HEK293T (cell line): ENCODE measurements at regions not wholly inside any gene's neighbourhood (a gene's known extent, or its start where the extent isn't known, plus 50 kb on each side); places are given as distances from the start of the nearest gene placed in this dataset.
A peak's percentile ranks its signal among the peaks of the same experiment; 100 is the strongest.

Experiments
- CTCF ChIA-PET: fragments of 350-600 bp; formaldehyde crosslinking; extraction: SDS; loops from one replicate; lab custom pipeline; 2021; ENCODE audit warnings: antibody characterized with exemption, inconsistent platforms; lab: Yijun Ruan, JAX
- POLR2A ChIA-PET: fragments of 350-600 bp; formaldehyde crosslinking; extraction: SDS; loops from one replicate; lab custom pipeline; 2020; ENCODE audit warnings: antibody characterized with exemption, inconsistent platforms; lab: Yijun Ruan, JAX
- DNase-seq: peaks from one replicate; pipeline ENCODE4 v3.0.0; 2012; ENCODE audit warnings: mixed read lengths; ENCODE audit errors: extremely low spot score
- ARNT ChIP-seq: fragments of 450-650 bp; IDR thresholded peaks from 2 replicates; pipeline ENCODE4 v1.6.1; 2017; ENCODE audit warnings: mild to moderate bottlenecking
- BHLHE40 ChIP-seq: fragments of 450-650 bp; IDR thresholded peaks from 2 replicates; pipeline ENCODE4 v1.6.1; 2016; ENCODE audit warnings: mild to moderate bottlenecking, moderate library complexity, borderline replicate concordance
- CTBP1 ChIP-seq: fragments of 450-650 bp; IDR thresholded peaks from 2 replicates; pipeline ENCODE4 v1.6.1; 2016; ENCODE audit warnings: borderline replicate concordance
- ELF4 ChIP-seq: fragments of 450-650 bp; IDR thresholded peaks from 2 replicates; pipeline ENCODE4 v1.6.1; 2017; ENCODE audit warnings: antibody characterized with exemption
- FOXA1 ChIP-seq: fragments of 450-650 bp; IDR thresholded peaks from 2 replicates; pipeline ENCODE4 v1.6.1; 2016; ENCODE audit warnings: mild to moderate bottlenecking
- FOXK2 ChIP-seq: fragments of 450-650 bp; IDR thresholded peaks from 2 replicates; pipeline ENCODE4 v1.6.1; 2016; ENCODE audit warnings: mild to moderate bottlenecking
- FOXM1 ChIP-seq: fragments of 450-650 bp; IDR thresholded peaks from 2 replicates; pipeline ENCODE4 v1.6.1; 2017; ENCODE audit warnings: mild to moderate bottlenecking, borderline replicate concordance
- HDGF ChIP-seq: fragments of 450-650 bp; IDR thresholded peaks from 2 replicates; pipeline ENCODE4 v1.6.1; 2017; ENCODE audit warnings: antibody characterized with exemption, borderline replicate concordance
- L3MBTL2 ChIP-seq: fragments of 450-650 bp; conservative IDR thresholded peaks from 2 replicates; pipeline ENCODE4 v1.6.1; 2016; ENCODE audit warnings: mild to moderate bottlenecking
- LEF1 ChIP-seq: fragments of 450-650 bp; IDR thresholded peaks from 2 replicates; pipeline ENCODE4 v1.6.1; 2017; ENCODE audit warnings: mild to moderate bottlenecking, borderline replicate concordance
- NFRKB ChIP-seq: fragments of 450-650 bp; IDR thresholded peaks from 2 replicates; pipeline ENCODE4 v1.6.1; 2016; ENCODE audit warnings: mild to moderate bottlenecking, moderate library complexity
- SP1 ChIP-seq: fragments of 450-650 bp; IDR thresholded peaks from 2 replicates; pipeline ENCODE4 v1.6.1; 2017
- SUZ12 ChIP-seq: fragments of 450-650 bp; IDR thresholded peaks from 2 replicates; pipeline ENCODE4 v1.6.1; 2016; ENCODE audit warnings: mild to moderate bottlenecking
- TARDBP ChIP-seq: fragments of 450-650 bp; IDR thresholded peaks from 2 replicates; pipeline ENCODE4 v1.6.1; 2016
- ZNF384 ChIP-seq: fragments of 450-650 bp; IDR thresholded peaks from 2 replicates; pipeline ENCODE4 v1.6.1; 2016
- TF ChIP-seq, protein P1 (sequence below): fragments of 450-650 bp; IDR thresholded peaks from 2 replicates; pipeline ENCODE4 v1.6.1; 2016

- ChIA-PET POLR2A (no interaction called here), CTCF (no interaction called here)
- TF ChIP-seq ARNT (no peak), HDGF (no peak), NFRKB (no peak)
- TF ChIP-seq, protein P1, sequence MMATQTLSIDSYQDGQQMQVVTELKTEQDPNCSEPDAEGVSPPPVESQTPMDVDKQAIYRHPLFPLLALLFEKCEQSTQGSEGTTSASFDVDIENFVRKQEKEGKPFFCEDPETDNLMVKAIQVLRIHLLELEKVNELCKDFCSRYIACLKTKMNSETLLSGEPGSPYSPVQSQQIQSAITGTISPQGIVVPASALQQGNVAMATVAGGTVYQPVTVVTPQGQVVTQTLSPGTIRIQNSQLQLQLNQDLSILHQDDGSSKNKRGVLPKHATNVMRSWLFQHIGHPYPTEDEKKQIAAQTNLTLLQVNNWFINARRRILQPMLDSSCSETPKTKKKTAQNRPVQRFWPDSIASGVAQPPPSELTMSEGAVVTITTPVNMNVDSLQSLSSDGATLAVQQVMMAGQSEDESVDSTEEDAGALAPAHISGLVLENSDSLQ = no peak
- DNase-seq = no peak
Measured at GRCh38 chr20:43855803-43856202, 58.8 kb upstream of the TOX2 start.

- TF ChIP-seq TARDBP = no peak
- no peak for TF ChIP-seq FOXA1
- no peak for TF ChIP-seq SP1
- TF ChIP-seq, protein P1 = no peak
Measured at GRCh38 chr20:43853918-43854317, 60.7 kb upstream of the TOX2 start.

GRCh38 chr20:43853174-43853803, 61.4 kb upstream of the TOX2 start:
- ChIA-PET POLR2A (no interaction called here), CTCF (no interaction called here)
- DNase-seq = no peak
- TF ChIP-seq CTBP1 = no peak
- TF ChIP-seq ARNT = no peak
- no peak for TF ChIP-seq LEF1
- TF ChIP-seq ELF4 = no peak
- no peak for TF ChIP-seq FOXK2
- no peak for TF ChIP-seq ZNF384
- TF ChIP-seq, protein P1 = no peak
- no peak for TF ChIP-seq NFRKB
- no peak for TF ChIP-seq HDGF
- no peak for TF ChIP-seq L3MBTL2
- no peak for TF ChIP-seq TARDBP
- no peak for TF ChIP-seq SUZ12
- no peak for TF ChIP-seq FOXM1
- no peak for TF ChIP-seq BHLHE40
- no peak for TF ChIP-seq FOXA1
- TF ChIP-seq SP1 = no peak

More at GRCh38 chr20:43853918-43854317, 60.7 kb upstream of the TOX2 start:
- ChIA-PET CTCF (no interaction called here), POLR2A (no interaction called here)
- DNase-seq = no peak

DNA sequence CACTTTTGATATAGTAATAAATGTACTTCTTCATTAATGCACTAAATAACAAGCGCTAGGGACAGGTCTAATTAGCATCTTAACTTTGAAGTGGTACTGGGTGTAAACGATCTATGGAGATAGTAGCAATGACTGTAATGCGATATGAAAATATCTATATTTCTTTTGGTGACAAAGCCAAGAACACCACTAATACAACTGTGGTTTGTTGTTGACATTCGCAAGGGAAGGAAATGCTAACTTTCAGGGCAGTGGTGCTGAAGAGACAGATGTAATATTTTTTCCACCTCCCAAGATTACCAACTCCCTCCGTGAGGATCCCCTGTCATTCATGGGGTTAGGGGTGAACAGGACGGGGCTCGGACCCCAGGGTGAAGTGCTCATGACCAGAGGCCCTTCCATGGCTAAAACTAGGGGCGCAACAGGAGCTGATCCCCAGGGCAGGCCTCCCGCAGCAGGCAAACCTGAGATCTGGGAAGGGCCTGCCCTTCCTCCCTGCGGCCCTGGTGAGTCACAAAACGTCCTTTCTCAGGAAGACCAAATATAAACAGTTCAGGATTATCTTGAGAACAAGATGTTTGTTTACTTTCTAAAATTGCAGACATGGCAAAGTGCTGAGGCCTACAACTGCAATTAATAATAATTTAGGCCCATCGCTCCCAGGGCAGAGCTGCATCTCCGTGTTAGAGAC, 65.0 kb upstream of the TOX2 start:
- POLR2A ChIA-PET = no interaction called here

DNA sequence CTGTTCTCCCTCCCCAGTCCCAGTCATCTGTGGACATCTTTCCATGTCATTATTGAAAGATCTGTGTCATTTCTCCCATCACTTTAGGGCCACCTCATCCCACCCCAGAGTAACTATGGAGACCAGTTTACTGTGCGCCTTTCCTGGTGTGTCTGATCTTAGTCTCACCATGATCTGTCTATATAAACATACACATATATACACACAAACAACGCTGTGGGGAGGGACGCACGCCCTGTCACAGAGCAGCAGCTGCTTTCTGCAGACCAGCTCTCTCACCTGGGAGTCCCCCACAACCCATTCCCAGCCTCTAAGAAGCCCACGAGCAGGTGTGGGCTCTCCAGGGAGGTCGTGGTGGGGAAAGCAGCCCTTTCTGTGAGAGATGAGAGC, 68.1 kb upstream of the TOX2 start:
- DNase-seq = no peak
- ChIA-PET POLR2A (no interaction called here), CTCF (no interaction called here)
- TF ChIP-seq FOXM1 = no peak
- TF ChIP-seq ELF4 = no peak
- no peak for TF ChIP-seq L3MBTL2
- TF ChIP-seq LEF1 = no peak
- TF ChIP-seq HDGF = no peak
- TF ChIP-seq BHLHE40 = no peak
- TF ChIP-seq SUZ12 = no peak
- TF ChIP-seq TARDBP = no peak
- TF ChIP-seq ARNT = no peak
- TF ChIP-seq ZNF384 = no peak
- TF ChIP-seq FOXA1 = no peak
- TF ChIP-seq FOXK2 = no peak
- TF ChIP-seq, protein P1 = no peak
- TF ChIP-seq CTBP1 = no peak
- no peak for TF ChIP-seq SP1
- no peak for TF ChIP-seq NFRKB

More for the DNA sequence above, 65.0 kb upstream of the TOX2 start:
- TF ChIP-seq, protein P1 = no peak
- TF ChIP-seq NFRKB (no peak), CTBP1 (no peak)
- peak; percentile 27 for DNase-seq
- CTCF ChIA-PET = no interaction called here
